Thyroid gland (tissue), 4 donors: ENCODE measurements at regions not wholly inside any gene's neighbourhood (a gene's known extent, or its start where the extent isn't known, plus 50 kb on each side); places are given as distances from the start of the nearest gene placed in this dataset.

ENCODE experiments used
- CTCF ChIP-seq, 6 experiments: fragments of 200-600 bp in 3 of 6; fragments of 450-650 bp in 3 of 6; sonication (generic) in 3 of 6; IDR thresholded peaks; one replicate each; pipeline ENCODE4 v1.5.1; 2016 to 2019; ENCODE audit warnings: antibody characterized with exemption in 6 of 6, mild to moderate bottlenecking in 2 of 6, inconsistent platforms in 1 of 6, moderate library complexity in 1 of 6
- POLR2A ChIP-seq, 2 donors: fragments of 450-650 bp; IDR thresholded peaks; one replicate each; pipeline ENCODE4 v1.6.1; 2017; ENCODE audit warnings: antibody characterized with exemption in 2 of 2, mild to moderate bottlenecking in 2 of 2, moderate library complexity in 1 of 2

- TF ChIP-seq CTCF (IDR thresholded peaks at IDR 0.05) (no peak), POLR2A (IDR thresholded peaks at IDR 0.05) (no peak)
Measured at GRCh38 chrX:69386681-69387080, 117.4 kb upstream of the NALF2 start.
